CD4-positive, alpha-beta T cell treated with Interleukin-17A for 4 hours (primary cell): ENCODE measurements at regions not wholly inside any gene's neighbourhood (a gene's known extent, or its start where the extent isn't known, plus 50 kb on each side); places are given as distances from the start of the nearest gene placed in this dataset.
"Not testable (repeated sequence)": the region's sequence is repeated elsewhere in the genome, so short reads cannot be mapped to it uniquely, and the experiment has no call there.

Experiments
- DNase-seq: peaks from one replicate; pipeline ENCODE4 v3.0.0-alpha.2; 2020; ENCODE audit warnings: mixed read lengths

- DNase-seq: no peak
These were observed 249.1 kb downstream of the DNAJB9 start for GRCh38 chr7:108818742-108819141.

DNA sequence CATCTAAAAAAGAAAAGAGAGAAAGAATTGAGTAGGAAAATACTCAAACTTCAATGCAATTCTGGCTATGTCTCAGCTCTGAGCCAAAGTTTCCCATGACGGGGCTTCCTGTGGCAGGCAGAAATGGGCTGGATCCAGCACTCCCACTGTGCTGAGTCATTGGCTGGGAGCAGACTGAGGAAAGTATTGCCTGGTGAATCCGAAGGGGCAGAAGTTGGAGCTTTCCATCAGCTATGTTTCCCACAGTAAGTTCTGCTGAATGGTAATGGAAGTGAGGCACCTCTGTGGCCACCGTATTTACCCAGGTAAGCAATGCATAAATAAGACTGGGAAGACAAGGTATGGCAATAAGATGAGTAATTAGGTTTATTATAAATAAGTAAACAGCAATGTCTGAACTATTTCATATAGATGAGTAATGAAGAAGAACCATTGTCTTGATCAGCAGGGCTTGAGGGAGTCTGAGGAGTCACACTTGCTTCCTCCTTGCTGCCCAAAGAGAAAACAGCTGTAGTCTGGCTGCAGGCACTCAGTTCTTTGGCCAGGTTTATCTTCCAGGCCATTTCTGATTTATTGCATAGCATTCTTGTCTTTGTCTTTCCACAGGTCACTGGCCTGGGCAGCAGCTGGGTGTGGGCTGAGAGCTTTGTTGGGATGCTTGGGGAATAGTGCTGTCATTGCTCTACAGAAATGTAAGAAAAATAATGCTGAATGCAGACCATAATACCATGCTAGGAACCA lies 255.3 kb downstream of the DNAJB9 start:
- DNase-seq: no peak

- DNase-seq: no peak
These were observed 255.9 kb downstream of the DNAJB9 start for GRCh38 chr7:108825581-108825909.

DNA sequence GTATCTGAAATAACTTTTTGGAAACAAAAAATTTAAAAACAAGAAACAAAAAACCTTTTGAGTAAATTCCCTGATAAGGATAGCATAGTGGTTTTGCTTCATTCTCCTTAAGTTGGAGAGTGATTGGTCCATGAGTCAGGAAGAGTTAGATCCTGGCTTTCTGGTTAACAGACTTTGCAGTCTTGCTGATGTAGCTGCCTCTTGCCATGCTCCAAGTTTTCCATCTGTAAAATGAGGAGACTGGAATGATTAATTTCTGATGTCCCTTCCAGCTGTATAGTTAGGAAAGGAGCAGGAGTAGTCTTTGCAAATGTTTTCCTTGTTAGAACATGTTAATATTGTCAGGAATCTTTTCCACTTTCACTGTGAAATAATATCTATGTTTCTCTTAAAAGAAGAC lies 266.6 kb downstream of the DNAJB9 start:
- no peak for DNase-seq

DNA sequence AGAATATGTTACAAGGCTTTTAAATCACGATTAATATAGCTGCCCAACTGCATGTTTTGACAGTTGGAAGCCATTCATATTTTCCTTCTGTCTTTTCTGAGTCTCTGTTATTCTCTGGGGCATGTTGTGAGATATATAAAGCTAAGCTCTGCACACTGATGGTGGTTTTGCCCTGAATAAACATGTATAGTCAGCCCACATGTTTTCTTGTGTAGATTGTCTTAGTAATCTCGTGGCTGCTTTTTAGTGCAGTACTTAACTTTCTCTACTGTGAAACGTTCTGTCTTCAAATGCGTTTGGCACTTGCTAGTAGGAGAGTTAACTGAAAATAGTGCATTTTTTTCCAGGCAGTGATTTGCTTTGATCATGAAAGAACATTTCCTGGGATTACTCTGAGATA lies 268.5 kb downstream of the DNAJB9 start:
- DNase-seq: no peak

- DNase-seq: no peak
These were observed 269.4 kb downstream of the DNAJB9 start for GRCh38 chr7:108839076-108839475.

- no peak for DNase-seq
These were observed 276.3 kb downstream of the DNAJB9 start for GRCh38 chr7:108845951-108846350.

- DNase-seq: no peak
These were observed 276.8 kb downstream of the DNAJB9 start for GRCh38 chr7:108846471-108846870.

DNA sequence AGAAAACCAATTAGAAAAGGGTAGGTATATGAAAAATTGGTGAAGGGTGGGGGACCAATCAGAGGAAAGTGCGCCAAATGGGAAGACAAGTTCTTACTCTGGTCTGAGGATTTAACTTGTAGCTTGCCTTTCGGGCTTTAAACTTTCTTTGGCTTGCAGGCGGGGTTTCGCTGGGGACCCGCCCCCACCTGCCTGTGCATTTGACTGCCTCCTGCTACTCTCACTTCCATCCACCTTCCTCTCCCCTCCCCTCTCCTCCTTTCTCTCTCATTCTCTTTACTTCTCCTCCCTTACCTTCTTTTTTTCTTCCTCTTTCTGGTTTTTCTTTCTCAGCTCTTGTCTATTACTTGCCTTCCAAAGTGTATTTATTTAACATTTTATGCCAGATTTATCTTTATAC lies 278.8 kb downstream of the DNAJB9 start:
- no peak for DNase-seq

DNA sequence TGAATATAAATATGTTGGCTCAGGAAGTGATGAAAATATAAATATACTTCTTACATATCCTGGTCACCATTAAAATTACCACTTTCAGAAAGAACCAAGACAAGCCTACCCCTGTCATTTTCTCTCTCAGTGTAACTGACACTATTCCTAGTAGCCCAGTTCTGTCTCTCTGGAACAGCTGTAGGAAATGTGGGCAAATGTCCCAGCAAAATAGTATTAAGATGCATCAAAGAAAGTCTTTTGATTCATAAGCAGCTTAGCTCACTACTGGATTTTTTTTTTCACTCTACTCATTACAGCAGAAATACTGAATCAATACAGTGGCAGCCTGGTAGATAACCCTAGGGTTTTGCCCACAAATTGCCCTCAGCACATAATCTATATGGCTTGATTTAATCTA lies 290.9 kb downstream of the DNAJB9 start:
- no peak for DNase-seq

DNA sequence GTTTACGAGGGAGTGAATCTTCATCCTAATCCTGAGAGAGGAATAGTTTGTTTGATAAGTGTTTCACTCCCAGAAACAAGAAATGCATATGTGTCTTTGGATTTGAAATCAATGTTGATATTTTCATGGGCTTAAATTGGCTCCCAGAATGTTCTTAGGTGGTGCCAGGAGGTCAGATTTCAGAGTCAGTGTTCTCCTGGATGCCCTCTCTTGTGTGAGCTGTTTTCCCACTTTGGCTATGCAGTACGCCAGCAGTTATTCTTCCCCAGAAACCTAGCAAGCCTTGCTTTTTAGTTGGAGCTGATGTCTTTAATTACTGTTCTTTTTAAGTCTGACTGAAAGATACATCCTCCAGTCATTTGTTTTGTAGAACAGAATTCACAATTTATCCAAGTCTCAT lies 291.4 kb downstream of the DNAJB9 start:
- DNase-seq: no peak

GRCh38 chr7:108863227-108863848 lies 293.7 kb downstream of the DNAJB9 start:
- no peak for DNase-seq

DNA sequence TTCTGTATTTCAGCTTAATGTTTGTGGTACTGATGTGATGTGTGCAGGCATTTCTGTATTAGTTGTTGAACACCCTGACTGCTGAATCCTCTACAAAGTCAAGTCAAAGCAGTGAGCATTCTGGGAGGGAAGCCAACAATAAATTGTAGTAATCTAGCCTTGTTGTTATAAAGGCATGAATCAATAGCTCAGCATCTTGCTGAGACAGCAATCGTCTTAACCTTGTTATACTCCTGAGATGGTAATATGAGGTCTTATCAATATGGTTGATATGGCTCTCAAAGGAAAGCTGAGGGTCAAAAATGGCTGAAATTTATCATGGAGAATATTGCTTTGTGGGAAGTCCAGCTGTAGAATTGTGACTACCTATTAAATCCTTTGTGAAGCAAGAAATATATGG lies 299.4 kb downstream of the DNAJB9 start:
- no peak for DNase-seq

DNA sequence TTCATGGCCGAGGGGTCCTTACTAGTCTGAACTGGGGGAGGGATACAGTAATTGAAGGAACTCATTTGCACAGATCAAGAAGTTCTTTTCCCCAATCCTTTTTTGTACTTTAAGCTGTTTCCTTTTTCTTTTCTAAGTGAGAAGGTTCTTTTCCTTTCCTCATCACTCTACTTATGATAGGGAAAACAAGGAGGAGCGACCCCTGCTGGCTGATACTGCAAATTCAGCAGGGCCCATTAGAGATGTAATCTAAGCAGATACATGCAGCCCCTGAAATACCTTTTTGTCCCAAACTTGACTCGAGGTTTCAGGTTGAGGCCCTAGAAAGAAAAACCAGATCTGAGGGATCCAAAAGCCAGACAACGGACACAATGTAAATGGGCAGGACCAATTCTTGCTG lies 305.5 kb downstream of the DNAJB9 start:
- no peak for DNase-seq

- DNase-seq: no peak
These were observed 321.2 kb downstream of the DNAJB9 start for GRCh38 chr7:108890862-108891261.

GRCh38 chr7:108908456-108908855 lies 338.8 kb downstream of the DNAJB9 start:
- no peak for DNase-seq

- DNase-seq: no peak
These were observed 341.3 kb downstream of the DNAJB9 start for GRCh38 chr7:108911016-108911415.

DNA sequence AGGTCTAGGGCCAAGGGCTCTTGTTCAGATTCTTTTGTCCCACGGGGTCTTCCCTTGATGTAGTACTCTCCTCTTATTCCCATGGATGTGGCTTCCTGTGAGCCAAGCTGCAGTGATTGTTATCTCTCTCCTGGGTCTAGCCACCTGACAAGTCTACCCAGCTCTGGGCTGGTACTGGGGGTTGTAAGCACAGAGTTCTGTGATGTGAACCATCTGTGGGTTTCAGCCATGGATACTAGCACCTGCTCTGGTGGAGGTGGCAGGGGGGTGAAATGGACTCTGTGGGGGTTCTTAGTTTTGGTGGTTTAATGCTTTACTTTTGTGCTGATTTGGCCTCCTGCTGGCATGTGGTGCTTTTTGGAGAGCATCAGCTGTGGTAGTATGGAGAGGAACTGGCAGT lies 350.8 kb downstream of the DNAJB9 start:
- no peak for DNase-seq

DNA sequence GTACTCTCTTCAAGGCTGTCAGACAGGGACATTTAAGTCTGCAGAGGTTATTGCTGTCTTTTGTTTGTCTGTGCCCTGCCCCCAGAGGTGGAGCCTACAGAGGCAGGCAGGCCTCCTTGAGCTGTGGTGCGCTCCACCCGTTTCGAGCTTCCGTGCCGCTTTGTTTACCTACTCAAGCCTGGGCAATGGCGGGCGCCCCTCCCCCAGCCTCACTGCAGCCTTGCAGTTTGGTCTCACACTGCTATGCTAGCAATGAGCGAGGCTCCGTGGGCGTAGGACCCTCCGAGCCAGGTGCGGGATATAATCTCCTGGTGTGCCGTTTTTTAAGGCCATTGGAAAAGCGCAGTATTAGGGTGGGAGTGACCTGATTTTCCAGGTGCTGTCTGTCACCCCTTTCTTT lies 373.4 kb downstream of the DNAJB9 start:
- not testable (repeated sequence) for DNase-seq

GRCh38 chr7:108947526-108947925 lies 377.9 kb downstream of the DNAJB9 start:
- no peak for DNase-seq

DNA sequence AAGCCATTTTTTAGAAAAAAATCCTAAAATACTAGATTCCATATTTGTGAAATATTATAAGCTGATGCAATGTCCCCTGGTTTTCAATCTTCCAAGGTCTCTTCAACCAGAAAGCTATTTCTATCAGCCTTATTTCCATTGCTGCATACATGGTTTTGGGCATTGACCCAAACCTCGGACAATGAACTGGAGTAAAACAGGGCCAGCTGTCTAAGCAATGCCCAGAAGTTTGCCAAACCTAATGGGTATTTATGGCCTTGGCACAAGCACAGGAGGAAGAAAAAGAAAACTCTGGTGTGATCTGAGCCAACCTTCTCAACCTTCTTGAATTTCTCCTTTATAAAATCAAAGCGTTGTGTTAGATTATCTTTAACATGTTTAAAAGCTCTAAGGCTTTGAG lies 402.3 kb downstream of the DNAJB9 start:
- DNase-seq: no peak

DNA sequence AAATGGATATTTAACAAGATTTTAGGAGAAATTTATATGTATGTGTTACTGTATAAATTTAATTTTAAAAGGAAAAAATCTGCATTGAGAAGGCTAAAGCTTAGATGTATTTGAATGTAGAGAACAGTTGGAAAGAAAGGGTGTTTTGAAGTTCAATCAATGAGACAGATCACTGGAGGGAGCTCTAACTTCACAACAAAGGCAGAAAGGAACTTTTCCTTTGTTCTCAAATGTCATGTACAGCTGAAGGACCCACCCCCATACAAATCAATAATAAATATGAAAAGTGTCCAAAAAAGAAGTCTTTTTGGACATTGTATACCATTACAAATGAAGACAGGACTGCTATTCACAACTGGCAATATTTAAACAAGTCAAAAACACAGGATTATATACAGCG lies 403.4 kb downstream of the DNAJB9 start:
- no peak for DNase-seq

- DNase-seq: no peak
These were observed 405.0 kb downstream of the DNAJB9 start for GRCh38 chr7:108974641-108975040.

GRCh38 chr7:108985037-108985436 lies 415.4 kb downstream of the DNAJB9 start:
- DNase-seq: no peak

GRCh38 chr7:108989319-108989718 lies 419.6 kb downstream of the DNAJB9 start:
- no peak for DNase-seq
